HG03460 (cell line): ENCODE measurements at regions not wholly inside any gene's neighbourhood (a gene's known extent, or its start where the extent isn't known, plus 50 kb on each side); places are given as distances from the start of the nearest gene placed in this dataset.
"Not testable (repeated sequence)": the region's sequence is repeated elsewhere in the genome, so short reads cannot be mapped to it uniquely, and the experiment has no call there.

Experiments used
- ATAC-seq: cut with Tn5 transposase; IDR thresholded peaks from one replicate; pipeline ENCODE4 v1.9.1; 2021; ENCODE audit not compliant: unreplicated experiment

DNA sequence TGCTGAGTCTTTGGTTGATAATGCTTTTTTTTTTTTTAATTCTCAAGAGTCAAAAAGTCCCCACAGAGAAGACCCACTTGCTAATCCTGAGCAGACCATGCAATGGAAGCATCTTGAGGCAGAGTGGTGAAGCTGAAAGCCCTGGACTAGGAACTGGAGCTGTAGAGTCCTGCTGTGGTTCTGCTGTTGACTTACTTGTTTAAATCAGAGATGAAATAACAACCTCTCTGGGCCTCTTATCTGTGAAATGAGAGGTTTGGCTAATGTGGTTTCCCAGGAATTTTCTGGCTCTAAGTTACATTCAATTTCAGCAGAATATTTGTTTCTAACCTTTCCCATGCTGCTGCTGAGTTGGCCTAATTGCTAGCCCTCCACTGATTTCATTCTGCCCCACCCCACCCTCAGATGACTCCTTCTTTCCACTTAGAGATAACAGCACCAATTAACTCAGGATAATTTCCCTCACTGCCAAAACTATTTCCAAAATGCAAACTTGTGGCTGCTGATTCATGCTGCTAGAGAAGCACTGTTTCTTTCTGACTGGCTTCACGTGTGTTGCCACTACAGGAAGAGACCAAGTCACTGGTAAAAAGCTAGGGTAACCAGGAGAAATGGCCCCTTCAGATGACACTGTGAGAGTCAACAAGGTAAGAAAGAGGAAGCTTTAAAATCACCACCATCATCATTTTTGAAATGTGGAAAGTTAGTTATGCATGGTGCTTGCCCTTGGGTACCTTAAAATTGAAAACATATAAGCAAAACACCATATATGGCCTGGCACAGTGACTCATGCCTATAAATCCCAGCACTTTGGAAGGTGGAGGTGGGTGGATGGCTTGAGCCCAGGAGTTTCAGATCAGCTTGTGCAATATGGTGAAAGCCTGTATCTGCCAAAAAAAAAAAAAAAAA, 326.4 kb downstream of the DCHS2 start:
- ATAC-seq, result peak; percentile 76

DNA sequence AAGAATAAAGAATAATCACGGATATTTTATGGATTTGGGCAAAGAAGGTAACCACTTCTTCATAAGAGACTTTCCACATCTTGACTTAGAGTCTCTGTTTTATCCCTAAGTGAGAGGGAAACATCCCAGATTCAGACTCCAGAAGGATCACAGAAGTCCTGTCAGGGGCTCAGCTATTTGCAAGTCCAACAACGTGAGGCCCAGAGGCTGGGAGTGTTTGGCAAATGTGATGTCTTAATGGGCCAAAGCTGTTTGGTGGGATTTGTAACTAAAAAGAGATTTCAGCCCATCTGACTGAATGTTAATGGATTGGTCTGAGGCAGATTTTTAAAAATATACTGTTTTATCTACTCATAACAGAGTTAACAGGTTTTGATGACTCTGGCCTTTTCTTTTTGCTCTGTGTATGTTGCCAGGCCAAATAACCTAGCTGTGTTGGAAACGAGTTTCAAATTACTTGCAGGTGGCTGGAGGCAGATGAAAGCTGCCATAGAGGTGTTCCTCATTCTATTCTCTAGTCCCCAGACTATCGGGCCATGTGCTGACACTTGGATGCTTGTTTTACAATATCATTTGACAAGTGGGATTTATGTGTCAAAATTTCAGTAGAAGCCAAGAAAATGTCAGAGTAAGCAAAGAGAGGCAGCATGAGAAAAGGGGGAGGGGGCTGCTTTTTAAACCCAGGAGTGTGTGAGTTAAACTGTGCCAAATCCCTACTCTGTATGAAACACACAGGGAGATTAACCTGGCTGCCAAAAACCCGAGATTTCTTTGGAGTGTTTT, 330.9 kb downstream of the DCHS2 start:
- ATAC-seq, result no peak

DNA sequence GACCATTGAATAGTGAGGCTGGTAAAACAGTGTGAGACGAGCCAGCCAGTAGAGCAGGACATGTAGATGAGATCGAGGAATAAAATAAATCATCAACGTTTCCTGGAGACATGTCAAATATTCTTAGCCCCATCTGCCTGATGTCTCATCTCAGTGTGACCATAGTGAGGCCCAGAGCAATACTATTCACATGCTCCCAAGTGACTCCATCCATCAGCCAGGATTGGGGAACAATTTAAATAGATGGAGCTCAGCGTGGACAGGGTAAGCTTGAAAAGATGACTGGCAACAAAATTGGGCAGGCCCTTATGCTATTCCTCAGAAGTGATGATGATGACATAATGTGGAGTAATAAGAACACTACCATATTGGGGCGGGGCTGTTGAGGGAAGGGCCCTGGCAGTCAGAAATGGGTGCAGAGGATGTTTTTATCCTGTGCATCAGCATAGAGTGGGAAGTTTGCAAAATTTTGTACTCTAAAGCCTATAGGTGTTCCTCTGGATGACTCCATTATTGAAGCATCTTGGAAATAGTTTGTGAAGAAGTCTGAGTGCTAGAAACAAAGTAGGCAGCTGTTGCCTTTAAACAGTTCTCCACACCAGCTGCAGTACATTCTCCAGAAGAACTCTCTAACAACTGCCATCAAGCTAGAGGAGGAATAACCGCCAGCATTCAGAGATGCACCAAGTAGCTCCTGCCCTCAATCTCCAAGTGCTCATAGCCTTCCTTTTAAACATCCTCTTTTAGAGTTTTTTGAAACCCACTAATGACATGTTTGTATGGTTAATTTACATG, 333.0 kb downstream of the DCHS2 start:
- no peak for ATAC-seq

GRCh38 chr4:154152546-154152945, 339.1 kb downstream of the DCHS2 start:
- ATAC-seq, result no peak

DNA sequence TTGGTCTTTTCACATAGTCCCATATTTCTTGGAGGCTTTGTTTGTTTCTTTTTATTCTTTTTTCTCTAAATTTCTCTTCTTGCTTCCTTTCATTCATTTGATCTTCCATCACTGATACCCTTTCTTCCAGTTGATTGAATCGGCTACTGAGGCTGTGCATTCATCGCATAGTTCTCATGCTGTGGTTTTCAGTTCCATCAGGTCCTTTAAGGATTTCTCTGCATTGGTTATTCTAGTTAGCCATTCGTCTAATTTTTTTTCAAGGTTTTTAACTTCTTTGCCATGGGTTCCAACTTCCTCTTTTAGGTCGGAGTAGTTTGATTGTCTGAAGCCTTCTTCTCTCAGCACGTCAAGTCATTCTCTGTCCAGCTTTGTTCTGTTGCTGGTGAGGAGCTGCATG, 342.4 kb downstream of the DCHS2 start:
- ATAC-seq, result not testable (repeated sequence)

DNA sequence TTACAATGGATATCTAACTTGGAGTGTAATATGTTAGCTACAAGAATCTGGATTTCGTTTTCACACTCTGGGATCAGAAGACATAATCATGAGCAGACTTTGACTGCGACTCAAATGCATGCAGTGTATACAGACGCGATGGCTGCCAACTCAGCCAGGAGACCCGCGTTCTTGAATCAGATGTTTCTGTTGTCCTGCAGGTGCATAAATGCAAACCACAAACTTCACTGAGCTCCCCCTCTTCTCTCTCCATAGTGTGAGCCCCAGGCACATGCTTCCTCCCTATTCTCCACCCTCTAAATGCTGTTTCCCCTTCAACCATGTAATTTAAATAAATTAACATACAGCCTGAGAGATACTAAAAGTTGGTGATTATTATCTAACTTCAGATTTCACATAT, 347.9 kb downstream of the DCHS2 start:
- no peak for ATAC-seq

- no peak for ATAC-seq
Observed at GRCh38 chr4:154142664-154143063, 348.9 kb downstream of the DCHS2 start.

- ATAC-seq, result no peak
Observed at GRCh38 chr4:154140869-154141268, 350.7 kb downstream of the DCHS2 start.

DNA sequence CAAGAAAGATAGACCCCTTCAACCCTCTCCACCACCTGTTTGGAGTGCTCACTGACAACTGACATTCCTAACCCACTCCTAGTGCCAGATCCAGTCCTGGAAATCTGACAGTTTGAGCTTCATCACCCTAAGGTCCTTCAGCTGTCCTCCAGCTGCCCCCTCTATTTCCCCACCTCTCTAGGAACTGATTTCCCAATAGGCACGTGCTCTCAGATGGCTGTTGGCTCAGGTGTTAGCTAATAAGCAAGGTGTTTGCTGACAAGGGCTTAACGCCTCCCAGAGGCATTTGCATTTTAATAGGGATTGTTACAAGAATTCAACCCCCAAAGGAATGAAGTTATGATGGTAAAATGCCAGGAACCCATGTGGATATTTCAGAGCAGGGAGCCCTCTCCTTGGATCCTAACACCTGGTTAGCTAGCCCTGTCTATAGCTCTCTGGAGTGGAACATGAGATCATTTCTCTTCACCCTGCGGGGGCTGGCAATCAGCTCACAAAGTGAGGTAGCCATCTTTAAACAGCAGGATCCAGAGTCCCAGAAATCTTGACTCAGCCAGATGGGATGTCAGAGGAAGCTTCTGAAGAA, 348.5 kb upstream of the SFRP2 start:
- no peak for ATAC-seq

GRCh38 chr4:154135576-154135975, 346.7 kb upstream of the SFRP2 start:
- no peak for ATAC-seq

DNA sequence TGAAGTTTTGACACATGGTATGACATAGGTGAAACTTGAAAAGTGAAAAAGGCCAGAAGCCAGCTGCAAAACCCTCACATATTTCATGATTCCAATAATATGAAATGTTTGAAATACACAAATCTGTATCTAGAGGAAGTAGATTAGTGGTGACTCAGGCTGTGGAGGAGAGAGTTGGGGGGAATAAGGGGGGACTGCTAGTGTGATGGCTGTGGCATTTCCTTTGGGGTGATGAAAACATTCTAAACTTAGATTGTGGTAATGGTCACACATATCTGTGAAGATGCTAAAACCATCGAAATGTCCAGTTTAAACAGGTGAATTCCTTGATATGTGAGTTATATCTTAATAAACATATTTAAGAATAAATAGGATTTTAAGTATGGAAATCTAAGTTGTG, 343.5 kb upstream of the SFRP2 start:
- no peak for ATAC-seq

- ATAC-seq, result no peak
Observed at GRCh38 chr4:154126276-154126675, 337.4 kb upstream of the SFRP2 start.

GRCh38 chr4:154125340-154125739, 336.5 kb upstream of the SFRP2 start:
- no peak for ATAC-seq

DNA sequence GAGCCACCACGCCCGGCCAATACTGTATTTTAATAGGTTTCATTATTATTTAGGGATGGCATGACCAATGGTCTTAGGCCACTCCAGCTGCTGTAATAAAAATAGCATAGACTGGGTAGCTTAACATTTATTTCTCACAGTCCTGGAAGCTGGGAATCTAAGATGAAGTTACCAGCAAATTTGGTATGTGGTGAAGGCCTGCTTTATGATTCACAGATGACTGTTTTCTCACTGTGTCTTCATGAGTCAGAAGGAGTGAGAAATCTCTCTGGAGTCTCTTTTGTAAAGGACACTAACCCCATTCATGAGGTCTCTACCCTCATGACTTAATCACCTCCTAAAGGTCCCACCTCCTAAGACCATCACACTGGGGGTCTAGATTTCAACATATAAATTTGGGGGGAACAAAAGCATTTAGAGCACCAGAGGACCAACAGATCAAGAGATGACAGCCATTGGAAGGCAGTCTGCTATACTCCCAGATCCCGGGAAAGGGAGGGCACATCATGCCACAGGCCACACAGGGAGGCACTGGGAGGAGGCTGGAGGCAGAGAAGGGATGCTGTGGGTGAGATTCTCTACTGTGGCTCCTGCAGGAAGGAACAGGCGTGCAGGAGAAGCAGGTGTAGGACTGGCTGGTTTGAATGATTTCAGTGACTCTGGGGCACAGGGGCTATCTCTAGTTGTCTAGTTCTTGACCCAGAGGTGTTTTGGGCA, 335.8 kb upstream of the SFRP2 start:
- ATAC-seq, result no peak

GRCh38 chr4:154123897-154124296, 335.0 kb upstream of the SFRP2 start:
- ATAC-seq, result no peak

DNA sequence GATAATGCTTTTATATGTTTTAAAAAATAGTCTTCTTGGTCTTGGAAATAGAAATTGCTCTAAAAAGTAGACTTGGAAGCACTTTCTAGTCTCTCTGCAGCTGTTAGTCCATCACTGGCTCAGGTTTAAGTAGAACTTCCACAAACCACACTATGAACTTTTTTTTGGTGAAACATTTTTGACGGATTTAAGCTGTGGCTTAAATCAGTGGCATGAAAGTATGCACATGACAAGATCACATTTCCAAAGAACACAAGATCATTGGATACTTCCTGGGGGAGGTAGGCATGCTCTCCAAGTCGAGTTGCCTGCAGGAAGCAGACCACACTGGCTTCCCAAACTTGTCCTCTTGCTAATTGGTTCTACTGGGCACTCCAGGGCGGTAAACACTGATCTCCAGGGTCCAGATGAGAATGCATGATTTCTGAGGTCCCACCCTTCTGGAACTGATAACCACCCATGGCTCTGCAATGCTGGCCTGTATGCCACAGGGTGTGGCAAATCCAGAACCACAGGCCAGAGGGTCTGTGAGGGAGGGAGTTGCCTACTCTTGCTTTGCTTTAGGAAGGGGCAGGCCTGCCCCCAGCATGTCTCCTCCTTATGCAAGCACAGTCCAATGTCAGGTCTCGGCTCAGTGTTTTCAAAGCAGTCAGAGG, 331.9 kb upstream of the SFRP2 start:
- ATAC-seq, result no peak

DNA sequence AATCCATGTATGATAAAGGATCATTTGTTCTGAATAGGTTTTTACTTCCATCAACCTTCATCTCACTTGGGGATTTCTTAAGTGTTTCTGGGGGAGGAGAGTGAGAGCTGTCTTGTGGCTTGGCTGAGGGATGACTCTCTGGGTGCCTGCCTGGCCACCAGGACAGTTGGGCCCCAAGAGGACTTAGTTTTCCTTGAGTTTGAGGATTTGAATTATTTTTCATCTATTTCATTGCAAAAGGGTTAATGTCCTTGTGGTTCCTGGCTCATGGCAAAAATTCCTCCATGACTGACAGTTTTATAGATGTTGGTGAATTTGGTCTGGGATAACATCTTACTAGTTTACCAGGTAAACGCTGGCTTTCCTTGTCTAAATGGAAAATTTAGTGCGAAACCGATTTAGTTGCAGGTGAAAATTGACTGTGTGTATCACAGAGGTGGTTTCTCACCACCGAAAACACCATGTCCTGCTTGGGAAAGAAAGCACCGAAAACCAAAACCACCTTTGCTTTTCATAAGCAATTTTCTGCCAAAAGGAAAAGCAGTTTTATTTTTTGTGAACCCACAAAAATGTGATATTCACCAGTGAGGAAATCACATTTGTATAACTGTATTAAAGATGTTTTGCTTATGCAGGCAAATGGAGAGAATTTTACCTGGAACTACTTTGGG, 331.3 kb upstream of the SFRP2 start:
- no peak for ATAC-seq

- no peak for ATAC-seq
Observed at GRCh38 chr4:154119317-154119716, 330.4 kb upstream of the SFRP2 start.

GRCh38 chr4:154117726-154118125, 328.8 kb upstream of the SFRP2 start:
- not testable (repeated sequence) for ATAC-seq
